ENCODE measurements at regions not wholly inside any gene's neighbourhood (a gene's known extent, or its start where the extent isn't known, plus 50 kb on each side); places are given as distances from the start of the nearest gene placed in this dataset.

DNA sequence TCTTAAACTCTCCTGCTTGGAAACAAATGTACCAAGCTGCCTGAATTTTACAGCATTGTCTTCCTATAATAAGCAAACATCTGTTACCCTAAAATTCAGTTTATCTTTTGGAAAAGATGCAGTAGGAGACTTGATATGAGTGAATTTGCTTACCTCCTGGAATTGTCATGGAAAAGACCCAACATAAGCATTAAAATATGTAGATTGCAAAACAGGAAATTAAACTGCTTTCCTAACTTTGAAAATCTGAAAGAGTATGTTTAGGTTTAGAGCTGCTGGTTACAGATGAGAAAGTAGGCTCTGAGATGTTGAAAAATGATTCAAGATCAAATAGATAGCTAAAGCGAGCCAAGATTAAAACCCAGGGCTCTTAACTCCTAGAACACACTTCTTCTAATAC is 316.5 kb downstream of the SOX11 start:
- Mint-ChIP-seq H3K36me3 (no peaks in the 10 kb centered on the region), H3K27me3 (no peaks in the 10 kb centered on the region), H3K9me3 (peaks cover 0 to 19% (median 4%) of the 10 kb centered on the region in 3 donors), H3K27ac (no peak overlapping the region), H3K4me3 (no peak overlapping the region), H3K4me1 (no peaks in the 10 kb centered on the region)
- DNase-seq (no peak), ATAC-seq (replicated peaks in 1 of 4) (no peak)
- no peaks in the 10 kb centered on the region for H3K27me3 ChIP-seq (replicated peaks in 1 of 2; ENCODE audit: control insufficient read depth in 2 of 2, extremely low read depth in 1 of 2, insufficient read depth in 2 of 2, low read length in 1 of 2)
- CTCF ChIA-PET = no interaction called here
- H3K4me3 ChIP-seq (ENCODE audit: control insufficient read depth in 1 of 2, extremely low read depth in 1 of 2, low read length in 1 of 2) = no peak overlapping the region
- no peaks in the 10 kb centered on the region for H3K36me3 ChIP-seq (ENCODE audit: control insufficient read depth in 2 of 2, extremely low read depth in 1 of 2, insufficient read depth in 1 of 2, low read length in 1 of 2)
- no peaks in the 10 kb centered on the region for H3K4me1 ChIP-seq (ENCODE audit: control insufficient read depth in 1 of 2, extremely low read depth in 1 of 2, insufficient read depth in 2 of 2, low read length in 2 of 2)
- no CpG with 5 or more reads among the region's 1 CpG for WGBS (ENCODE audit: insufficient coverage)
- no peaks in the 10 kb centered on the region for H3K9me3 ChIP-seq
- no peak overlapping the region for H3K27ac ChIP-seq (ENCODE audit: low read length)
- POLR2A ChIA-PET = no interaction called here

- H3K36me3 ChIP-seq (ENCODE audit: control insufficient read depth in 2 of 2, extremely low read depth in 1 of 2, insufficient read depth in 1 of 2, low read length in 1 of 2) = no peaks in the 10 kb centered on the region
- H3K4me3 ChIP-seq (ENCODE audit: control insufficient read depth in 1 of 2, extremely low read depth in 1 of 2, low read length in 1 of 2) = no peak overlapping the region
- WGBS (ENCODE audit: insufficient coverage) = 80% methylated on average over 1 of the region's 5 CpGs
- POLR2A ChIA-PET = no interaction called here
- CTCF ChIA-PET = no interaction called here
- no peak overlapping the region for H3K27ac ChIP-seq (ENCODE audit: low read length)
- ATAC-seq (replicated peaks in 1 of 4) = no peak
- H3K9me3 Mint-ChIP-seq = peaks cover 0 to 14% (median 0%) of the 10 kb centered on the region in 3 donors
- H3K9me3 ChIP-seq = no peaks in the 10 kb centered on the region
- H3K4me1 Mint-ChIP-seq = no peaks in the 10 kb centered on the region
- H3K27me3 Mint-ChIP-seq = no peaks in the 10 kb centered on the region
- no peak for DNase-seq
- no peak overlapping the region for H3K4me3 Mint-ChIP-seq
- H3K36me3 Mint-ChIP-seq = no peaks in the 10 kb centered on the region
- no peaks in the 10 kb centered on the region for H3K27me3 ChIP-seq (replicated peaks in 1 of 2; ENCODE audit: control insufficient read depth in 2 of 2, extremely low read depth in 1 of 2, insufficient read depth in 2 of 2, low read length in 1 of 2)
- H3K27ac Mint-ChIP-seq = no peak overlapping the region
- no peaks in the 10 kb centered on the region for H3K4me1 ChIP-seq (ENCODE audit: control insufficient read depth in 1 of 2, extremely low read depth in 1 of 2, insufficient read depth in 2 of 2, low read length in 2 of 2)
These were observed 318.0 kb downstream of the SOX11 start for GRCh38 chr2:6010163-6010562.

GRCh38 chr2:6011921-6012320 is 319.7 kb downstream of the SOX11 start:
- ChIA-PET CTCF (no interaction called here), POLR2A (no interaction called here)
- H3K9me3 Mint-ChIP-seq = peaks cover 0 to 8% (median 0%) of the 10 kb centered on the region in 3 donors
- Histone ChIP-seq H3K27ac (ENCODE audit: low read length) (no peak overlapping the region), H3K36me3 (ENCODE audit: control insufficient read depth in 2 of 2, extremely low read depth in 1 of 2, insufficient read depth in 1 of 2, low read length in 1 of 2) (no peaks in the 10 kb centered on the region), H3K27me3 (replicated peaks in 1 of 2; ENCODE audit: control insufficient read depth in 2 of 2, extremely low read depth in 1 of 2, insufficient read depth in 2 of 2, low read length in 1 of 2) (no peaks in the 10 kb centered on the region), H3K4me3 (ENCODE audit: control insufficient read depth in 1 of 2, extremely low read depth in 1 of 2, low read length in 1 of 2) (no peak overlapping the region), H3K9me3 (no peaks in the 10 kb centered on the region), H3K4me1 (ENCODE audit: control insufficient read depth in 1 of 2, extremely low read depth in 1 of 2, insufficient read depth in 2 of 2, low read length in 2 of 2) (no peaks in the 10 kb centered on the region)
- H3K4me1 Mint-ChIP-seq = no peaks in the 10 kb centered on the region
- no peaks in the 10 kb centered on the region for H3K27me3 Mint-ChIP-seq
- no peak for ATAC-seq (replicated peaks in 1 of 4)
- WGBS (ENCODE audit: insufficient coverage) = 82% methylated on average over 3 of the region's 4 CpGs
- no peak for DNase-seq
- H3K4me3 Mint-ChIP-seq = no peak overlapping the region
- no peaks in the 10 kb centered on the region for H3K36me3 Mint-ChIP-seq
- no peak overlapping the region for H3K27ac Mint-ChIP-seq

- H3K4me3 ChIP-seq (ENCODE audit: control insufficient read depth in 1 of 2, extremely low read depth in 1 of 2, low read length in 1 of 2) = no peak overlapping the region
- H3K27me3 ChIP-seq (replicated peaks in 1 of 2; ENCODE audit: control insufficient read depth in 2 of 2, extremely low read depth in 1 of 2, insufficient read depth in 2 of 2, low read length in 1 of 2) = no peaks in the 10 kb centered on the region
- no peaks in the 10 kb centered on the region for H3K4me1 ChIP-seq (ENCODE audit: control insufficient read depth in 1 of 2, extremely low read depth in 1 of 2, insufficient read depth in 2 of 2, low read length in 2 of 2)
- 70% methylated on average over 6 of the region's 8 CpGs for WGBS (ENCODE audit: insufficient coverage)
- no peaks in the 10 kb centered on the region for H3K36me3 Mint-ChIP-seq
- peaks cover 0 to 8% (median 0%) of the 10 kb centered on the region in 3 donors for H3K9me3 Mint-ChIP-seq
- H3K4me3 Mint-ChIP-seq = no peak overlapping the region
- H3K36me3 ChIP-seq (ENCODE audit: control insufficient read depth in 2 of 2, extremely low read depth in 1 of 2, insufficient read depth in 1 of 2, low read length in 1 of 2) = no peaks in the 10 kb centered on the region
- no peak overlapping the region for H3K27ac Mint-ChIP-seq
- ChIA-PET CTCF (no interaction called here), POLR2A (no interaction called here)
- H3K27me3 Mint-ChIP-seq = no peaks in the 10 kb centered on the region
- no peak overlapping the region for H3K27ac ChIP-seq (ENCODE audit: low read length)
- no peaks in the 10 kb centered on the region for H3K4me1 Mint-ChIP-seq
- H3K9me3 ChIP-seq = no peaks in the 10 kb centered on the region
- no peak for ATAC-seq (replicated peaks in 1 of 4)
- no peak for DNase-seq
These were observed 325.6 kb downstream of the SOX11 start for GRCh38 chr2:6017736-6018286.

GRCh38 chr2:6024229-6024628 is 332.0 kb downstream of the SOX11 start:
- no peaks in the 10 kb centered on the region for H3K4me1 Mint-ChIP-seq
- no peak overlapping the region for H3K4me3 ChIP-seq (ENCODE audit: control insufficient read depth in 1 of 2, extremely low read depth in 1 of 2, low read length in 1 of 2)
- H3K9me3 ChIP-seq = no peaks in the 10 kb centered on the region
- no peaks in the 10 kb centered on the region for H3K27me3 Mint-ChIP-seq
- no peak for DNase-seq
- POLR2A ChIA-PET = no interaction called here
- WGBS (ENCODE audit: insufficient coverage) = no CpG with 5 or more reads among the region's 2 CpGs
- H3K9me3 Mint-ChIP-seq = peaks cover 0 to 9% (median 3%) of the 10 kb centered on the region in 3 donors
- H3K36me3 ChIP-seq (ENCODE audit: control insufficient read depth in 2 of 2, extremely low read depth in 1 of 2, insufficient read depth in 1 of 2, low read length in 1 of 2) = no peaks in the 10 kb centered on the region
- ATAC-seq (replicated peaks in 1 of 4) = no peak
- H3K4me3 Mint-ChIP-seq = no peak overlapping the region
- no peaks in the 10 kb centered on the region for H3K27me3 ChIP-seq (replicated peaks in 1 of 2; ENCODE audit: control insufficient read depth in 2 of 2, extremely low read depth in 1 of 2, insufficient read depth in 2 of 2, low read length in 1 of 2)
- H3K27ac Mint-ChIP-seq = no peak overlapping the region
- H3K4me1 ChIP-seq (ENCODE audit: control insufficient read depth in 1 of 2, extremely low read depth in 1 of 2, insufficient read depth in 2 of 2, low read length in 2 of 2) = no peaks in the 10 kb centered on the region
- CTCF ChIA-PET = no interaction called here
- H3K36me3 Mint-ChIP-seq = no peaks in the 10 kb centered on the region
- H3K27ac ChIP-seq (ENCODE audit: low read length) = no peak overlapping the region

GRCh38 chr2:6024784-6025183 is 332.6 kb downstream of the SOX11 start:
- WGBS (ENCODE audit: insufficient coverage) = no CpG with 5 or more reads among the region's 1 CpG
- no peaks in the 10 kb centered on the region for H3K9me3 ChIP-seq
- H3K27ac Mint-ChIP-seq = no peak overlapping the region
- ATAC-seq (replicated peaks in 1 of 4) (no peak), DNase-seq (no peak)
- no peak overlapping the region for H3K27ac ChIP-seq (ENCODE audit: low read length)
- ChIA-PET CTCF (no interaction called here), POLR2A (no interaction called here)
- H3K4me1 Mint-ChIP-seq = no peaks in the 10 kb centered on the region
- H3K9me3 Mint-ChIP-seq = peaks cover 0 to 9% (median 3%) of the 10 kb centered on the region in 3 donors
- no peaks in the 10 kb centered on the region for H3K36me3 Mint-ChIP-seq
- no peak overlapping the region for H3K4me3 ChIP-seq (ENCODE audit: control insufficient read depth in 1 of 2, extremely low read depth in 1 of 2, low read length in 1 of 2)
- no peak overlapping the region for H3K4me3 Mint-ChIP-seq
- H3K27me3 Mint-ChIP-seq = no peaks in the 10 kb centered on the region
- no peaks in the 10 kb centered on the region for H3K27me3 ChIP-seq (replicated peaks in 1 of 2; ENCODE audit: control insufficient read depth in 2 of 2, extremely low read depth in 1 of 2, insufficient read depth in 2 of 2, low read length in 1 of 2)
- no peaks in the 10 kb centered on the region for H3K36me3 ChIP-seq (ENCODE audit: control insufficient read depth in 2 of 2, extremely low read depth in 1 of 2, insufficient read depth in 1 of 2, low read length in 1 of 2)
- H3K4me1 ChIP-seq (ENCODE audit: control insufficient read depth in 1 of 2, extremely low read depth in 1 of 2, insufficient read depth in 2 of 2, low read length in 2 of 2) = no peaks in the 10 kb centered on the region

- Mint-ChIP-seq H3K27ac (no peak overlapping the region), H3K4me3 (no peak overlapping the region), H3K36me3 (no peaks in the 10 kb centered on the region), H3K4me1 (no peaks in the 10 kb centered on the region), H3K9me3 (peaks cover 0 to 9% (median 3%) of the 10 kb centered on the region in 3 donors), H3K27me3 (no peaks in the 10 kb centered on the region)
- CTCF ChIA-PET = no interaction called here
- no peak overlapping the region for H3K27ac ChIP-seq (ENCODE audit: low read length)
- H3K36me3 ChIP-seq (ENCODE audit: control insufficient read depth in 2 of 2, extremely low read depth in 1 of 2, insufficient read depth in 1 of 2, low read length in 1 of 2) = no peaks in the 10 kb centered on the region
- WGBS (ENCODE audit: insufficient coverage) = 100% methylated on average over 2 of the region's 6 CpGs
- ATAC-seq (replicated peaks in 1 of 4) (no peak), DNase-seq (no peak)
- H3K27me3 ChIP-seq (replicated peaks in 1 of 2; ENCODE audit: control insufficient read depth in 2 of 2, extremely low read depth in 1 of 2, insufficient read depth in 2 of 2, low read length in 1 of 2) = no peaks in the 10 kb centered on the region
- no peaks in the 10 kb centered on the region for H3K4me1 ChIP-seq (ENCODE audit: control insufficient read depth in 1 of 2, extremely low read depth in 1 of 2, insufficient read depth in 2 of 2, low read length in 2 of 2)
- no peaks in the 10 kb centered on the region for H3K9me3 ChIP-seq
- H3K4me3 ChIP-seq (ENCODE audit: control insufficient read depth in 1 of 2, extremely low read depth in 1 of 2, low read length in 1 of 2) = no peak overlapping the region
- POLR2A ChIA-PET = no interaction called here
These were observed 333.2 kb downstream of the SOX11 start for GRCh38 chr2:6025391-6025790.
